GM10248 (cell line): ENCODE measurements at regions not wholly inside any gene's neighbourhood (a gene's known extent, or its start where the extent isn't known, plus 50 kb on each side); places are given as distances from the start of the nearest gene placed in this dataset.

Experiments used
- CTCF ChIA-PET: fragments of 300-600 bp; sonication (Branson Sonifier 250); formaldehyde crosslinking; extraction: SDS; loops from one replicate; lab custom pipeline; 2021; ENCODE audit warnings: antibody characterized with exemption; lab: Yijun Ruan, JAX
- POLR2A ChIA-PET: fragments of 350-650 bp; sonication (Branson Sonifier 250); formaldehyde crosslinking; extraction: SDS; loops from one replicate; lab custom pipeline; 2020; ENCODE audit warnings: antibody characterized with exemption; lab: Yijun Ruan, JAX
- DNase-seq: peaks from one replicate; pipeline ENCODE4 v3.0.0; 2012; ENCODE audit errors: extremely low spot score
- CTCF ChIP-seq: IDR thresholded peaks from 2 replicates; pipeline ENCODE4 v1.5.1; 2012; ENCODE audit warnings: mild to moderate bottlenecking, low read depth; ENCODE audit errors: extremely low read depth, missing control alignments, control extremely low read depth

- ChIA-PET CTCF (interaction anchor here (1.4 kb wide), 1 partner anchor 15 kb away, joined by 3 read pairs; no protein-coding TSS in a partner anchor), POLR2A (no interaction called here)
- no peak for TF ChIP-seq CTCF
- DNase-seq: no peak
Measured at GRCh38 chr6:10223841-10224240, 191.0 kb downstream of the TFAP2A start.

GRCh38 chr6:10221178-10221577 is 193.7 kb downstream of the TFAP2A start:
- ChIA-PET POLR2A (no interaction called here), CTCF (interaction anchor here (0.9 kb wide), 1 partner anchor 34 kb away, joined by 3 read pairs; no protein-coding TSS in a partner anchor)
- no peak for TF ChIP-seq CTCF
- no peak for DNase-seq

GRCh38 chr6:10219510-10219909 is 195.4 kb downstream of the TFAP2A start:
- DNase-seq: no peak

GRCh38 chr6:10217111-10217510 is 197.8 kb downstream of the TFAP2A start:
- DNase-seq: no peak
- no peak for TF ChIP-seq CTCF
- POLR2A ChIA-PET: no interaction called here
- CTCF ChIA-PET: interaction anchor here (1.3 kb wide), 1 partner anchor 18 kb away, joined by 4 read pairs; no protein-coding TSS in a partner anchor

More at GRCh38 chr6:10219510-10219909, 195.4 kb downstream of the TFAP2A start:
- POLR2A ChIA-PET: no interaction called here
- TF ChIP-seq CTCF: no peak
- CTCF ChIA-PET: no interaction called here

GRCh38 chr6:10215326-10216110 is 199.4 kb downstream of the TFAP2A start:
- no peak for DNase-seq
- TF ChIP-seq CTCF: no peak
- ChIA-PET POLR2A (no interaction called here), CTCF (no interaction called here)

- DNase-seq: no peak
- POLR2A ChIA-PET: no interaction called here
- CTCF ChIA-PET: interaction anchor here (1.0 kb wide), 1 partner anchor 33 kb away, joined by 3 read pairs; no protein-coding TSS in a partner anchor
- no peak for TF ChIP-seq CTCF
Measured at GRCh38 chr6:10210052-10210451, 204.8 kb downstream of the TFAP2A start.
